ENCODE measurements at regions not wholly inside any gene's neighbourhood (a gene's known extent, or its start where the extent isn't known, plus 50 kb on each side); places are given as distances from the start of the nearest gene placed in this dataset.

- no TSS peak for BruUV-seq (replicated peaks)
- SMC1A ChIA-PET (ENCODE audit: uncharacterized antibody, unreplicated experiment): no interaction called here
- Histone ChIP-seq H3K9me3 (replicated peaks; ENCODE audit: control insufficient read depth, insufficient read depth, low read length) (no peaks in the 10 kb centered on the region), H3K4me3 (no peak overlapping the region), H3K4me2 (ENCODE audit: control insufficient read depth, insufficient read depth) (no peak overlapping the region), H3K4me1 (ENCODE audit: control insufficient read depth, insufficient read depth, low read length) (no peaks in the 10 kb centered on the region), H3K27ac (ENCODE audit: control insufficient read depth, insufficient read depth) (no peak overlapping the region), H3K9ac (ENCODE audit: control insufficient read depth, insufficient read depth, low read length) (no peak overlapping the region), H4K20me1 (ENCODE audit: control insufficient read depth, insufficient read depth) (no peaks in the 10 kb centered on the region), H3K27me3 (replicated peaks in 1 of 2; ENCODE audit: control insufficient read depth in 2 of 2, insufficient read depth in 2 of 2, low read length in 1 of 2) (no peaks in the 10 kb centered on the region), H2AFZ (ENCODE audit: control insufficient read depth, low read depth, low read length) (no peak overlapping the region), H3K79me2 (ENCODE audit: control insufficient read depth, insufficient read depth, low read length) (no peaks in the 10 kb centered on the region), H3K36me3 (ENCODE audit: control insufficient read depth in 2 of 2, insufficient read depth in 2 of 2, low read length in 1 of 2) (no peaks in the 10 kb centered on the region)
- RAD21 ChIA-PET (ENCODE audit: unreplicated experiment): no interaction called here
- POLR2A ChIA-PET: no interaction called here
- intact Hi-C loops (cut with micrococcal nuclease; ENCODE audit: unreplicated experiment) (no loop called here), in situ Hi-C loops (cut with MboI) (no loop called here)
- DNase-seq (ENCODE audit: low read depth, low spot score): no peak
- ATAC-seq: no peak
- TF ChIP-seq STAT3 (IDR thresholded peaks at IDR 0.05; ENCODE audit: low read depth, low read length): no peak
- TF ChIP-seq CREB1 (IDR thresholded peaks at IDR 0.05; ENCODE audit: low read depth): no peak
- TF ChIP-seq EGR1 (IDR thresholded peaks at IDR 0.05; ENCODE audit: borderline replicate concordance in 1 of 2, low read depth in 2 of 2, low read length in 2 of 2): no peak
- no peak for TF ChIP-seq ZNF24 (IDR thresholded peaks at IDR 0.05)
- TF ChIP-seq WRNIP1 (IDR thresholded peaks at IDR 0.05; ENCODE audit: borderline replicate concordance, low read depth, low read length): no peak
- TF ChIP-seq MYB (IDR thresholded peaks at IDR 0.05; ENCODE audit: borderline replicate concordance, low read depth, low read length): no peak
- no peak for TF ChIP-seq MLLT1 (IDR thresholded peaks at IDR 0.05)
- TF ChIP-seq EZH2 (IDR thresholded peaks at IDR 0.05; ENCODE audit: borderline replicate concordance, control insufficient read depth, low read depth, low read length): no peak
- no peak for TF ChIP-seq ATF2 (IDR thresholded peaks at IDR 0.05; ENCODE audit: low read length)
- no peak for TF ChIP-seq HDGF (IDR thresholded peaks at IDR 0.05)
- no peak for FAIRE-seq
- 23% methylated on average over 3 of the region's 3 CpGs for WGBS (ENCODE audit: insufficient coverage, insufficient replicate concordance, low lambda C conversion rate, missing lambda C conversion rate)
- CTCF ChIA-PET: no interaction called here
Measured at GRCh38 chr10:111766464-111766863, 417.1 kb downstream of the GPAM start.
